ENCODE measurements at regions not wholly inside any gene's neighbourhood (a gene's known extent, or its start where the extent isn't known, plus 50 kb on each side); places are given as distances from the start of the nearest gene placed in this dataset.

DNA sequence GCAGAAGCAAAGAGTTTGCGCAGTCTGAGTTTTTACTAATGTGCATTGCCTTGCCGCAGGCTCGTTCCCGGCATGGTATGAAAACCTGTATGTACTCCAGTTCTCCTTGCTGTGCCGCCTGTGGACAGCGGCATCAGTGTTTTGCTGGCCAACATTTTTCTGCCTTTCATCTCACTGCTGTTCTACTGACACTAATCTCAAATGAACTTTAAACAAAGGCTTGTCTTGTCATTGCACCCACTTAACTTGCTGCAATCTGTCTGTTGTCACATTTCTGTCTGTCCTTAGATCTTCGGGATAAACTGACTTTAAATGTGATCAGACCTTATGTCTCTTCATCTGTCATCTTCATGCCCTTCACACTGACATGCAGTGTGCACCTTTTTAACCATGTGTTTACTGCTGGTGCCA lies 71.7 kb upstream of the ZNRF2 start:
- DNase-seq = no peak

GRCh38 chr7:30213637-30214036 lies 70.8 kb upstream of the ZNRF2 start:
- no peak for DNase-seq

GRCh38 chr7:30214651-30215137 lies 69.7 kb upstream of the ZNRF2 start:
- no peak for DNase-seq

GRCh38 chr7:30221764-30222163 lies 62.6 kb upstream of the ZNRF2 start:
- DNase-seq = no peak

DNA sequence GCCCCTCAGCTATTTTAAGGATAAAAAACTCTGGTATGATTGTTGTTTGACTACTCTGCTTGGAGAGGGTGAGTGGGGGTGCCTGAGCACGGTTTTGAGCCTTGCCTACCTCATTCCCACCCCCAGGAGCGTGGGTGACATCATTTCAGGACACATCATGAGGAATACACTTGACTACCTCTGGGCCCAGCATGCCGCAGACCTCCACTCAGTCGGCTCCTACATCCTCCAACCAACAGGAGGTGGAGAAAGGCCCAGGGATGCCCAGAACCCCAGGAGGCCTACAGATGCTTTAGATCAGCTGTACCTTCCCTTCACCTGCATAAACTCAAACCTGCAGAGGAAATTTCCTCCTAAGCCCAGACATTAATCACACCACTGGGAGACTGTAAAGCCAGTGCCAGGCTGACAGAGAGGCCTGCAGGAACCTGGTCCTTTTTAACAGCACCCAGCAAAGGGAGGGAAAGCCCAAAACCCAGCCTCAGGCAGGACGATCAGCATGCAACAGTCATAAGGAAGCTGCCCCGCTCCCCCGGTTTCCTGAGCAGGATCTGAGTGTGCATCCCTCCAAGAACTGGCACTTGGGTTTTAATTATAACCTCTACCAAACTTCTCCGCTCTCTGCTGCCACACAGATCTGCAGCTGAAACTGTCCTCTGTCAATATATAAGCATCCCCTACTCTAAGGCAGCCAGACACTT lies 61.7 kb upstream of the ZNRF2 start:
- no peak for DNase-seq

DNA sequence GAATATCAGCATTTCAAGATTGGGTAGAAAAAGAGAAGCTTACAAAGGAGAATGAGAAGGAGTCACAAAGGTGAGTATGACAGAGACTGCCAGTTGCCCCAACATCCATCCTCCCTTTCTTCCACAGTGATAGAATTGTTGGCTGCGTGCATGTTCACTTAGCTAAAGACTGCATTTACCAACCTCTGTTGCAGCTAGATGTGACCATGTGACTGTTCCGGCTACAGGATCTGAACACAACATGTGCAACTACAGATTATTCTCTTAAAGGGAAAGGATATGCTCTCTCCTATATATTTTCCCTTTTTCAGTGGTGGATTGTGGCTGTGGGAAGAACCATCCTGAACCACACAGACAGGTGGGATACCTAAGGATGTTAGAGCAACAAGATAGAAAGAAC lies 60.5 kb upstream of the ZNRF2 start:
- DNase-seq = no peak

DNA sequence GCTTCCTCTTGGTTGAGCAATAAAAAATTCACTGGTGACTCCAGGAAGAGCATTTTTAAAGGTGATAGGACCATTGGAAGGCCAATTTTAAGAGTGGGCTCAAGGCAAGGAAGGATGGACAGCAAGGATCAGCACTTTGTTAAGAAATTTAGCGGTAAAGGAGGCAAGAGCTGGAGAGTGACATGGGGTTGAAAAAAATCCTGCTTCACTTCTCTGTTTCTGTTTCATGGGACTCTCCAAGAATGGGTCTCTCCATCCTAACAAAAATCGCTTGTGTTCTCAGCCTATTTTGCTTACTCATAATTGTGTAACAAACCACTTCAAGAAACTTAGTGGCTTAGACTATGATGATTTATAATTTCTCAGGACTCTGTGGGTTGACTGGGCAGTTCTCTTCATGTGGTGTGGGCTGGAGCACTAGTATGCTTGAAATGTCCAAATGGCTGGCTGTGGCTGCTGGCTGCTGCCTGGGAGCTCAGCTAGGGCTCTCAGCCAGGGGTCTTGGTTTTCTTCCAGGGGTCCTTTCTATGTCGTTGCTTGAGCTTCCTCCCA lies 59.8 kb upstream of the ZNRF2 start:
- peak; percentile 67 for DNase-seq

DNA sequence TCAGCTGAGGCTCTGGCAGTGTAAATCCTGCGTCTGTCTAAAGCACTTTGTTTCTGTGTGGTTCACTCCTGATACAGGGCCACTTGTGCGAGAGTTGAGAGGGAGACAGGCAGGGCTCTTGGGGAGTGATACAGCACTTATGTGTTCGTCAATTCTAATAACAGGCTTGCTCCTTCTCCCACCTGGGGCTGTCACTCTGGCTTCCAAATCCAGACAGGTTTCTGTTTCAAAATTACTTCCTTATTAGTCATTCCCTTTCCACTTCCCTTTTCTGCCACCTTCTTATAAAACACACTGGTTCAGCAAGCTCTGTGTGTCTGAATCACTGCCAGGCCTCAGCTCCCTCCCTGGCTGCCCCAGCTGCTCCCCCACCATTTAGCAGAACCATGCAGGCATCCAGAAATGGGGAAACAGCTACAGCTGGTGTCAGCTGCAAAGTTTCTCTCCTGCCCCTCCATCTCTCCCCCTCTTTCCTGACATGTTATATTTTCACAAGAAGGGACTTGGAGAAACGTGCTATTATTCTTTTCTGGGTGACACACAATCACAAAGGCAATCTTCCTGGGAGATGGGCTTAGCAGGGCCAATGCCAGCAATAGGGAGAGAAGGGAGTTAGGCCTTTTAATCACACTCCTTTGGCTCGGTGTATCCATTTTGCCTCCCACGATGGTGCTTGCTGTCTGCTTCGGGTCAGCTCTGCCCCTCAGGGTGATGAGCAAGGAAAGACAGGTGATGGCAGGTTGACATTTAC lies 58.4 kb upstream of the ZNRF2 start:
- DNase-seq = peak; percentile 69

DNA sequence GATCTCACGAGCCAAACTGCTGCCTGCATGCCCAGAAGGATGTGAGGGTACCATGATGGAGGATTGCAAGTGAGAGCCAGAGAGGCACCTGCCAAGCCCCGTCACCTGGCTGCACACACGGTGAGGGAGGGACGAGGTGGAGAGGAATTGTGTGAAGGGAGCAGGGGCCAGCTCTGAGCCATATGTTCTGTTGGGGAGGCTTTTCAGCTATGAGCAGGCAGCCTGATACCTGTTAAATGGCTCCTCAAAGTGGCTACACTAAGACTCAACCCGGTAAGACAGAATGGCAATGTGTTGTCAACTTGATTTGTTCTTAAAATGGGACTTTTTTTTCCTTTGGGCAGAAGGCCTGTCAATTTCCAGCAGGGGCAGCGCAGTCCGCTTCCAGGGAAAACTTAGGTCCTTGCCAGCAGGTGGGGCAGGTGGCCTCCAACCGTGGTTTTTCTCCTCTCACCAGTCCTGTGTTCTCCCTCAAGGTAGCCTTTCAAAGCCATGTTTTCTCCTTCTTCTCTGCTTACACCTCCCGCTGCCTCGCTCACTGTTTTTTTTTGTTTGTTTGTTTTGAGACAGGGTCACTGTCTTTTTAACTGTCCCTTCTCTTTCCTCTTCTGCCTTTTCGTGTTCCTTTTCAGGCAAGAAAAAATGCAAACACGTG lies 57.7 kb upstream of the ZNRF2 start:
- no peak for DNase-seq

DNA sequence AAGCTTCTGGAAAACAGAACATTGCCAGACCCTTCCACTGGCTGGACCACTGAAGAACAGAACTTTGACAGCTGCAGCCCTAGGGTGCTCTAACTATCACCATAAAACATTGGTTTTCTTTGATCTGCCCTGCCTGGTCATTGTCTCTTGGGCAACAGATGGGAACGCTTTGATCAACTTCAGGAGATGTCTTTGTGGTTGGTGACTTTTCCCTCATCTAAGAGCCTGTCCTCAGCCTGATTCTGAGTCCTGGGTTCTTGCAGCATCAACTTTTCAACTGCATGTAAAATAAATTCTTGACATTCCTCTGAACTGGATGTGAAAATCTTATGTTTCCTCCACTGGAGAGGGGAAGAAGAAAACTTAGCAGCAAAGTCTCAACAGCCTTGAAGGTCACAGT lies 53.1 kb upstream of the ZNRF2 start:
- DNase-seq = no peak

GRCh38 chr7:30232391-30232790 lies 52.0 kb upstream of the ZNRF2 start:
- DNase-seq = no peak
